Endodermal cell (in vitro differentiated cells): ENCODE measurements at regions not wholly inside any gene's neighbourhood (a gene's known extent, or its start where the extent isn't known, plus 50 kb on each side); places are given as distances from the start of the nearest gene placed in this dataset.
"Not testable (repeated sequence)": the region's sequence is repeated elsewhere in the genome, so short reads cannot be mapped to it uniquely, and the experiment has no call there.

ENCODE experiments used
- DNase-seq: peaks from one replicate; pipeline ENCODE4 v3.0.0-alpha.2; 2017
- H3K27ac ChIP-seq: 2 replicates; pipeline ENCODE4 v1.5.1; 2013; ENCODE audit warnings: mild to moderate bottlenecking, low read depth, low read length, moderate library complexity
- H3K27me3 ChIP-seq: 2 replicates; pipeline ENCODE4 v1.6.1; 2013; ENCODE audit warnings: mild to moderate bottlenecking, low read length, moderate library complexity; ENCODE audit not compliant: insufficient read depth, control insufficient read depth, poor library complexity, severe bottlenecking
- H3K36me3 ChIP-seq: 2 replicates; pipeline ENCODE4 v1.7.0; 2013; ENCODE audit warnings: mild to moderate bottlenecking, low read length, moderate library complexity; ENCODE audit not compliant: control insufficient read depth, insufficient read depth
- H3K4me1 ChIP-seq: one replicate; pipeline ENCODE4 v1.7.0; 2013; ENCODE audit warnings: low read length; ENCODE audit not compliant: control insufficient read depth, insufficient read depth
- H3K4me3 ChIP-seq: 2 replicates; pipeline ENCODE4 v1.5.1; 2013; ENCODE audit warnings: mild to moderate bottlenecking, low read length, moderate library complexity
- H3K9ac ChIP-seq: 2 replicates; pipeline ENCODE4 v1.6.1; 2013; ENCODE audit warnings: mild to moderate bottlenecking, low read length, moderate library complexity; ENCODE audit not compliant: poor library complexity, severe bottlenecking; ENCODE audit errors: extremely low read depth
- H3K9me3 ChIP-seq: 2 replicates; pipeline ENCODE4 v1.6.1; 2013; ENCODE audit warnings: mild to moderate bottlenecking, low read length, moderate library complexity; ENCODE audit not compliant: control insufficient read depth
- H3K27ac Mint-ChIP-seq: 2 replicates; pipeline ENCODE4 v1.8.0; 2020; ENCODE audit warnings: mixed read lengths
- H3K27me3 Mint-ChIP-seq: 2 replicates; pipeline ENCODE4 v1.8.0; 2021; ENCODE audit warnings: mild to moderate bottlenecking, mixed read lengths; ENCODE audit not compliant: insufficient read depth
- H3K36me3 Mint-ChIP-seq: 2 replicates; pipeline ENCODE4 v1.8.0; 2020; ENCODE audit warnings: low read depth, mixed read lengths
- H3K4me1 Mint-ChIP-seq: 2 replicates; pipeline ENCODE4 v1.8.0; 2020; ENCODE audit warnings: mixed read lengths
- H3K4me3 Mint-ChIP-seq: 2 replicates; pipeline ENCODE4 v1.8.0; 2020; ENCODE audit warnings: mild to moderate bottlenecking, moderate library complexity, mixed read lengths
- H3K9me3 Mint-ChIP-seq: 2 replicates; pipeline ENCODE4 v1.8.0; 2020; ENCODE audit warnings: mild to moderate bottlenecking, mixed read lengths
- WGBS, 2 experiments: methylation state at CpG; one replicate each; pipeline versions ENCODE4 v1.1.5 to v1.1.7; 2013; ENCODE audit warnings: missing lambda C conversion rate in 2 of 2, mixed read lengths in 1 of 2; ENCODE audit not compliant: insufficient coverage in 1 of 2, insufficient read length in 1 of 2; 5-methylcytosine and 5-hydroxymethylcytosine counted together
- TF ChIP-seq, protein P1 (sequence below): fragments of 200-600 bp; sonication (generic); conservative IDR thresholded peaks from 2 replicates; pipeline ENCODE4 v1.5.0; 2021; ENCODE audit warnings: antibody characterized with exemption, mild to moderate bottlenecking

DNA sequence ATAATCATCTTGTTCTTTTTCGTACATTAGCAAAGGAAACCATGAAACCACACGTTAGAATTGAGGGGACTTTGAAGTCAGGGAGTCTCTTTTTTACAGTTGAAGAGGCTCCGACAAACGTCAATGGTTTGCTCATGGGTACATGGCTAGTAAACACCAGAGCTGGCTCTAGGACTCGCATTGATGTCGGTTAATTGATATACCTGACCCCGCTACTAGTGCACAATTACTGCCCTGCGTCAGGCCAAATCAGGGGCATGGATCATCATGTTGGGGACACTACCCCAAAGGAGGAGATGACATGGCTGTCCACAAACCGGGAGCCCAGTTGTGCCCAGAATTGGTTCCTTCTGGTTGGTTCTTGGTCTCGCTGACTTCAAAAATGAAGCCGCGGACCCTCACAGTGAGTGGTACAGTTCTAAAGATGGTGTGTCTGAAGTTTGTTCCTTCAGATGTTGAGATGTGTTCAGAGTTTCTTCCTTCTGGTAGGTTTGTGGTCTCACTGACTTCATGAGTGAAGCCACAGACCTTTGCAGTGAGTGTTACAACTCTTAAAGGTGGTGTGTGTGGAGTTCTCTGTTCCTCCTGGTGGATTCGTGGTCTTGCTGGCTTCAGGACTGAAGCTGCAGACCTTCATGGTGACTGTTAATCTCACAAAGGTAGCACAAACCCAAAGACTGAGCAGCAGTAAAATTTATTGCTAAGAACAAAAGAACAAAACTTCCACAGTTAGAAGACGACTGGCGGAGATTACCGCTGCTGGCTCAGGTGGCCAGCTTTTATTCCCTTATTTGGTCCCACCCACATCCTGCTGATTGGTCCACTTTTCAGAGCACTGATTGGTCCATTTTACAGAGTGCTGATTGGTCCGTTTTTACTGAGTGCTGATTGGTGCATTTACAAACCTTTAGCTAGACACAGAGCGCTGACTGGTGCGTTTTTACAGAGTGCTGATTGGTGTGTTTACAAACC lies 126.9 kb upstream of the ERRFI1 start:
- DNase-seq = no peak
- H3K9ac ChIP-seq = no peak overlapping the region
- TF ChIP-seq, protein P1, sequence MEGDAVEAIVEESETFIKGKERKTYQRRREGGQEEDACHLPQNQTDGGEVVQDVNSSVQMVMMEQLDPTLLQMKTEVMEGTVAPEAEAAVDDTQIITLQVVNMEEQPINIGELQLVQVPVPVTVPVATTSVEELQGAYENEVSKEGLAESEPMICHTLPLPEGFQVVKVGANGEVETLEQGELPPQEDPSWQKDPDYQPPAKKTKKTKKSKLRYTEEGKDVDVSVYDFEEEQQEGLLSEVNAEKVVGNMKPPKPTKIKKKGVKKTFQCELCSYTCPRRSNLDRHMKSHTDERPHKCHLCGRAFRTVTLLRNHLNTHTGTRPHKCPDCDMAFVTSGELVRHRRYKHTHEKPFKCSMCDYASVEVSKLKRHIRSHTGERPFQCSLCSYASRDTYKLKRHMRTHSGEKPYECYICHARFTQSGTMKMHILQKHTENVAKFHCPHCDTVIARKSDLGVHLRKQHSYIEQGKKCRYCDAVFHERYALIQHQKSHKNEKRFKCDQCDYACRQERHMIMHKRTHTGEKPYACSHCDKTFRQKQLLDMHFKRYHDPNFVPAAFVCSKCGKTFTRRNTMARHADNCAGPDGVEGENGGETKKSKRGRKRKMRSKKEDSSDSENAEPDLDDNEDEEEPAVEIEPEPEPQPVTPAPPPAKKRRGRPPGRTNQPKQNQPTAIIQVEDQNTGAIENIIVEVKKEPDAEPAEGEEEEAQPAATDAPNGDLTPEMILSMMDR = no peak
- H3K4me3 Mint-ChIP-seq = no peak overlapping the region
- 91 to 93% methylated on average over 12 to 19 of the region's 19 CpGs for WGBS, 2 experiments
- H3K36me3 ChIP-seq = no peaks in the 10 kb centered on the region
- H3K9me3 ChIP-seq = peaks cover 8% of the 10 kb centered on the region
- H3K36me3 Mint-ChIP-seq = peaks cover 10% of the 10 kb centered on the region
- H3K4me1 ChIP-seq = no peaks in the 10 kb centered on the region
- H3K27me3 Mint-ChIP-seq = no peaks in the 10 kb centered on the region
- peaks cover 18% of the 10 kb centered on the region for H3K9me3 Mint-ChIP-seq
- H3K27me3 ChIP-seq = no peaks in the 10 kb centered on the region
- no peak overlapping the region for H3K27ac Mint-ChIP-seq
- H3K4me1 Mint-ChIP-seq = peaks cover 21% of the 10 kb centered on the region
- no peak overlapping the region for H3K4me3 ChIP-seq
- H3K27ac ChIP-seq = no peak overlapping the region

DNA sequence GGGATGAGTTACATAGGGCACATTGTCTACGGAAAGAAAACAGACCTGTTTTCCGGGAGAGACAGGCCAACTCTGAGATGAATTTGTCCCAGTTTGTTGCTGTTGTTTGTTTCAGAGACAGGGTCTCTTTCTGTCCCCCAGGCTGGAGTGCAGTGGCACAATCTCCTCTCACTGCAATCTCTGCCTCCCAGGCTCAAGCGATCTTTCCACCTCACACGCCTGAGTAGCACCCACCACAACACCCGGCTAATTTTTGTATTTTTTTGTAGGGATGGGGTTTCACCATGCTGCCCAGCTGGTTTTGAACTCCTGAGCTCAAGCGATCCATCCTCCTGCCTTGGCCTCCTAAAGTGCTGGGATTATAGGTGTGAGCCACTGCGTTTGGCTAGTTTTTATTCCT lies 125.5 kb upstream of the ERRFI1 start:
- Histone ChIP-seq H3K27me3 (no peaks in the 10 kb centered on the region), H3K9ac (no peak overlapping the region), H3K9me3 (peaks cover 8% of the 10 kb centered on the region), H3K4me3 (no peak overlapping the region), H3K36me3 (no peaks in the 10 kb centered on the region), H3K27ac (no peak overlapping the region), H3K4me1 (no peaks in the 10 kb centered on the region)
- Mint-ChIP-seq H3K27me3 (no peaks in the 10 kb centered on the region), H3K9me3 (peaks cover 16% of the 10 kb centered on the region), H3K36me3 (peaks cover 10% of the 10 kb centered on the region), H3K4me3 (no peak overlapping the region), H3K4me1 (peaks cover 20% of the 10 kb centered on the region), H3K27ac (no peak overlapping the region)
- no peak for DNase-seq
- TF ChIP-seq, protein P1 = no peak
- WGBS, 2 experiments = 94 to 100% methylated on average over 1 to 7 of the region's 7 CpGs

DNA sequence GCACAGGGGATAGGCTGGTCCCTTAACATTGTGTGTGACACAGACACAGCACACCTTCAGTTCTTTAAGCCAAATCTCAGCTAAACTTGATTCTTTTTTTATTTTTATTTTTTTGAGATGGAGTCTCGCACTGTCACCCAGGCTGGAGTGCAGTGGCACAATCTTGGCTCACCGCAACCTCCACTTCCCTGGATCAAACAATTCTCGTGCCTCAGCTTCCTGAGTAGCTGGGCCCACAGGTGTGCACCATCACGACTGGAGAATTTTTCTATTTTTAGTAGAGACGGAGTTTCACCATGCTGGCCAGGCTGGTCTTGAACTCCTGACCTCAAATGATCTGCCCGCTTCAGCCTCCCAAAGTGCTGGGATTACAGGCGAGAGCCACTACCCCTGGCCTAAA lies 123.6 kb upstream of the ERRFI1 start:
- H3K36me3 Mint-ChIP-seq, H3K9ac ChIP-seq, H3K27me3 Mint-ChIP-seq, H3K27me3 ChIP-seq, H3K27ac Mint-ChIP-seq, H3K27ac ChIP-seq, H3K9me3 ChIP-seq, H3K36me3 ChIP-seq, H3K4me1 ChIP-seq, H3K4me3 ChIP-seq, DNase-seq, H3K4me3 Mint-ChIP-seq: not testable (repeated sequence)
- WGBS, 2 experiments = 87 to 94% methylated on average over 7 of the region's 7 CpGs
- Mint-ChIP-seq H3K4me1 (peaks cover 21% of the 10 kb centered on the region), H3K9me3 (peaks cover 16% of the 10 kb centered on the region)
